ENCODE measurements at regions not wholly inside any gene's neighbourhood (a gene's known extent, or its start where the extent isn't known, plus 50 kb on each side); places are given as distances from the start of the nearest gene placed in this dataset.
"Not testable (repeated sequence)": the region's sequence is repeated elsewhere in the genome, so short reads cannot be mapped to it uniquely, and the experiment has no call there.

- TF ChIP-seq, protein P1, sequence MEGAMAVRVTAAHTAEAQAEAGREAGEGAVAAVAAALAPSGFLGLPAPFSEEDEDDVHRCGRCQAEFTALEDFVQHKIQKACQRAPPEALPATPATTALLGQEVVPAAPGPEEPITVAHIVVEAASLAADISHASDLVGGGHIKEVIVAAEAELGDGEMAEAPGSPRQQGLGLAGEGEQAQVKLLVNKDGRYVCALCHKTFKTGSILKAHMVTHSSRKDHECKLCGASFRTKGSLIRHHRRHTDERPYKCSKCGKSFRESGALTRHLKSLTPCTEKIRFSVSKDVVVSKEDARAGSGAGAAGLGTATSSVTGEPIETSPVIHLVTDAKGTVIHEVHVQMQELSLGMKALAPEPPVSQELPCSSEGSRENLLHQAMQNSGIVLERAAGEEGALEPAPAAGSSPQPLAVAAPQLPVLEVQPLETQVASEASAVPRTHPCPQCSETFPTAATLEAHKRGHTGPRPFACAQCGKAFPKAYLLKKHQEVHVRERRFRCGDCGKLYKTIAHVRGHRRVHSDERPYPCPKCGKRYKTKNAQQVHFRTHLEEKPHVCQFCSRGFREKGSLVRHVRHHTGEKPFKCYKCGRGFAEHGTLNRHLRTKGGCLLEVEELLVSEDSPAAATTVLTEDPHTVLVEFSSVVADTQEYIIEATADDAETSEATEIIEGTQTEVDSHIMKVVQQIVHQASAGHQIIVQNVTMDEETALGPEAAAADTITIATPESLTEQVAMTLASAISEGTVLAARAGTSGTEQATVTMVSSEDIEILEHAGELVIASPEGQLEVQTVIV (IDR thresholded peaks at IDR 0.05; ENCODE audit: borderline replicate concordance, partially characterized antibody) = no peak
- TF ChIP-seq, protein P2, sequence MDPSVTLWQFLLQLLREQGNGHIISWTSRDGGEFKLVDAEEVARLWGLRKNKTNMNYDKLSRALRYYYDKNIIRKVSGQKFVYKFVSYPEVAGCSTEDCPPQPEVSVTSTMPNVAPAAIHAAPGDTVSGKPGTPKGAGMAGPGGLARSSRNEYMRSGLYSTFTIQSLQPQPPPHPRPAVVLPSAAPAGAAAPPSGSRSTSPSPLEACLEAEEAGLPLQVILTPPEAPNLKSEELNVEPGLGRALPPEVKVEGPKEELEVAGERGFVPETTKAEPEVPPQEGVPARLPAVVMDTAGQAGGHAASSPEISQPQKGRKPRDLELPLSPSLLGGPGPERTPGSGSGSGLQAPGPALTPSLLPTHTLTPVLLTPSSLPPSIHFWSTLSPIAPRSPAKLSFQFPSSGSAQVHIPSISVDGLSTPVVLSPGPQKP (IDR thresholded peaks at IDR 0.05; ENCODE audit: low read depth, low read length) = no peak
- TF ChIP-seq ZNF24 (IDR thresholded peaks at IDR 0.05) = no peak
These were observed 139.9 kb upstream of the ELL2 start (continued) for GRCh38 chr5:96101358-96102089.

- SMC1A ChIA-PET (ENCODE audit: uncharacterized antibody, unreplicated experiment) = interaction anchor here (1.5 kb wide), 1 partner anchor 42 kb away, joined by 3 read pairs; no protein-coding TSS in a partner anchor
- H4K20me1 ChIP-seq (ENCODE audit: control insufficient read depth, insufficient read depth); BruUV-seq (replicated peaks); H3K27ac ChIP-seq (ENCODE audit: control insufficient read depth, insufficient read depth); RAD21 ChIA-PET (ENCODE audit: unreplicated experiment); H3K27me3 ChIP-seq (replicated peaks in 1 of 2; ENCODE audit: control insufficient read depth in 2 of 2, insufficient read depth in 2 of 2, low read length in 1 of 2); POLR2A ChIA-PET; H3K9me3 ChIP-seq (replicated peaks; ENCODE audit: control insufficient read depth, insufficient read depth, low read length); H3K36me3 ChIP-seq (ENCODE audit: control insufficient read depth in 2 of 2, insufficient read depth in 2 of 2, low read length in 1 of 2); DNase-seq (ENCODE audit: low read depth, low spot score); in situ Hi-C loops (cut with MboI); H3K79me2 ChIP-seq (ENCODE audit: control insufficient read depth, insufficient read depth, low read length); H3K4me1 ChIP-seq (ENCODE audit: control insufficient read depth, insufficient read depth, low read length); H2AFZ ChIP-seq (ENCODE audit: control insufficient read depth, low read depth, low read length); H3K9ac ChIP-seq (ENCODE audit: control insufficient read depth, insufficient read depth, low read length); H3K4me2 ChIP-seq (ENCODE audit: control insufficient read depth, insufficient read depth); FAIRE-seq; ATAC-seq; H3K4me3 ChIP-seq; intact Hi-C loops (cut with micrococcal nuclease; ENCODE audit: unreplicated experiment): not testable (repeated sequence)
- CTCF ChIA-PET = interaction anchor here (0.8 kb wide), 1 partner anchor 25 kb away, joined by 4 read pairs; no protein-coding TSS in a partner anchor
These were observed 135.8 kb upstream of the ELL2 start for GRCh38 chr5:96097488-96097887.
